SK-N-SH (cell line): ENCODE measurements at regions not wholly inside any gene's neighbourhood (a gene's known extent, or its start where the extent isn't known, plus 50 kb on each side); places are given as distances from the start of the nearest gene placed in this dataset.

ENCODE experiments used
- CTCF ChIA-PET: fragments of 300-600, 350-600 bp; formaldehyde crosslinking; extraction: SDS; loops from one replicate; lab custom pipeline; 2021; lab: Yijun Ruan, JAX
- POLR2A ChIA-PET: fragments of 350-600 bp; sonication (Branson Sonifier 250); formaldehyde crosslinking; extraction: SDS; loops from one replicate; lab custom pipeline; 2020; ENCODE audit warnings: antibody characterized with exemption, inconsistent platforms; lab: Yijun Ruan, JAX
- DNase-seq: peaks from one replicate; pipeline ENCODE4 v3.0.0; 2012
- H2AFZ ChIP-seq: fragments of 200-600 bp; sonication (generic); 2 replicates; pipeline ENCODE4 v1.8.1; 2016; ENCODE audit warnings: antibody characterized with exemption, mild to moderate bottlenecking, low read depth
- H3F3A ChIP-seq: fragments of 200-600 bp; sonication (generic); replicated peaks from 2 replicates; pipeline ENCODE3; 2016; ENCODE audit warnings: antibody characterized with exemption, mild to moderate bottlenecking; ENCODE audit not compliant: insufficient read depth
- H3K27ac ChIP-seq, 2 experiments: fragments of 200-500 bp in 1 of 2; fragments of 200-600 bp in 1 of 2; sonication (Bioruptor generic) in 1 of 2; sonication (generic), shearing (Covaris generic) in 1 of 2; 2 replicates each; pipeline versions ENCODE4 v1.5.1 to v1.6.1; 2014 to 2016; ENCODE audit warnings: low read depth in 2 of 2, inconsistent platforms in 1 of 2, low read length in 1 of 2, mild to moderate bottlenecking in 1 of 2, mixed read lengths in 1 of 2
- H3K27me3 ChIP-seq: fragments of 200-600 bp; sonication (generic), shearing (Covaris generic); 2 replicates; pipeline ENCODE4 v1.6.1; 2016; ENCODE audit warnings: mixed run types; ENCODE audit not compliant: insufficient read depth
- H3K36me3 ChIP-seq, 2 experiments: fragments of 200-500 bp in 1 of 2; fragments of 200-600 bp in 1 of 2; sonication (Bioruptor generic) in 1 of 2; sonication (generic) in 1 of 2; replicated peaks in 1 of 2; 2 replicates each; pipeline versions ENCODE3 to v1.5.1; 2014 to 2016; ENCODE audit warnings: low read length in 1 of 2, mild to moderate bottlenecking in 1 of 2; ENCODE audit not compliant: insufficient read depth in 2 of 2, control insufficient read depth in 1 of 2
- H3K4me1 ChIP-seq, 2 experiments: fragments of 200-500 bp in 1 of 2; fragments of 200-600 bp in 1 of 2; sonication (Bioruptor generic) in 1 of 2; sonication (generic), shearing (Covaris generic) in 1 of 2; 2 replicates each; pipeline versions ENCODE4 v1.5.1 to v1.6.1; 2014 to 2016; ENCODE audit warnings: low read depth in 1 of 2, low read length in 1 of 2, mixed run types in 1 of 2; ENCODE audit not compliant: insufficient read depth in 2 of 2, control insufficient read depth in 1 of 2
- H3K4me2 ChIP-seq: fragments of 200-600 bp; sonication (generic), shearing (Covaris generic); 2 replicates; pipeline ENCODE4 v1.6.1; 2017; ENCODE audit warnings: mixed run types
- H3K4me3 ChIP-seq, 2 experiments: fragments of 200-500 bp in 1 of 2; fragments of 200-600 bp in 1 of 2; sonication (Bioruptor generic) in 1 of 2; sonication (generic), shearing (Covaris generic) in 1 of 2; 2 replicates each; pipeline versions ENCODE4 v1.5.1 to v1.8.1; 2014 to 2016; ENCODE audit warnings: low read depth in 2 of 2, inconsistent platforms in 1 of 2, low read length in 1 of 2, mild to moderate bottlenecking in 1 of 2, mixed read lengths in 1 of 2, moderate library complexity in 1 of 2
- H3K79me2 ChIP-seq: fragments of 200-600 bp; sonication (generic); 2 replicates; pipeline ENCODE4 v1.8.1; 2017; ENCODE audit warnings: mild to moderate bottlenecking; ENCODE audit not compliant: insufficient read depth
- H3K9ac ChIP-seq: fragments of 200-600 bp; sonication (generic); 2 replicates; pipeline ENCODE4 v1.6.1; 2017; ENCODE audit warnings: mixed run types
- H3K9me2 ChIP-seq: fragments of 200-600 bp; sonication (generic); 2 replicates; pipeline ENCODE4 v1.6.1; 2017; ENCODE audit warnings: mixed run types
- H3K9me3 ChIP-seq: fragments of 200-600 bp; sonication (generic); 2 replicates; pipeline ENCODE4 v1.6.1; 2017; ENCODE audit warnings: mixed run types, mild to moderate bottlenecking, moderate library complexity
- H4K20me1 ChIP-seq: fragments of 200-600 bp; sonication (generic); 2 replicates; pipeline ENCODE4 v1.6.1; 2017; ENCODE audit warnings: mild to moderate bottlenecking, mixed run types; ENCODE audit not compliant: insufficient read depth
- CHD2 ChIP-seq: fragments of 150-350 bp; IDR thresholded peaks from 2 replicates; pipeline ENCODE4 v1.6.1; 2018; ENCODE audit warnings: low read length; ENCODE audit not compliant: partially characterized antibody
- EP300 ChIP-seq, 2 experiments: IDR thresholded peaks; 2 replicates each; pipeline versions ENCODE4 v1.4.0 to v1.6.1; 2012; ENCODE audit warnings: borderline replicate concordance in 1 of 2, low read depth in 1 of 2, low read length in 1 of 2
- FOSL2 ChIP-seq: IDR thresholded peaks from 2 replicates; pipeline ENCODE4 v1.4.0; 2012; ENCODE audit warnings: low read depth, mild to moderate bottlenecking, moderate library complexity, borderline replicate concordance
- FOXJ3 ChIP-seq: sonication (generic); formaldehyde crosslinking; IDR thresholded peaks from 2 replicates; pipeline ENCODE4 v1.5.1; 2020; ENCODE audit warnings: mild to moderate bottlenecking, missing genetic modification reagents
- FOXM1 ChIP-seq: IDR thresholded peaks from 2 replicates; pipeline ENCODE4 v1.4.0; 2012; ENCODE audit warnings: low read depth, mild to moderate bottlenecking
- GATA2 ChIP-seq: sonication (generic); formaldehyde crosslinking; IDR thresholded peaks from 2 replicates; pipeline ENCODE4 v1.5.0; 2020; ENCODE audit warnings: mild to moderate bottlenecking, missing genetic modification reagents
- JUND ChIP-seq: IDR thresholded peaks from 2 replicates; pipeline ENCODE4 v1.4.0; 2012
- MEF2A ChIP-seq: IDR thresholded peaks from 2 replicates; pipeline ENCODE4 v1.4.0; 2012; ENCODE audit warnings: low read depth, borderline replicate concordance
- MXI1 ChIP-seq: IDR thresholded peaks from 2 replicates; pipeline ENCODE4 v1.6.1; 2012; ENCODE audit warnings: mild to moderate bottlenecking, low read depth, low read length, improper control_type of control experiment
- NFIC ChIP-seq: IDR thresholded peaks from 2 replicates; pipeline ENCODE4 v1.4.0; 2012; ENCODE audit warnings: borderline replicate concordance
- NRF1 ChIP-seq: IDR thresholded peaks from 2 replicates; pipeline ENCODE4 v1.6.1; 2012; ENCODE audit warnings: low read depth, mild to moderate bottlenecking, low read length
- POLR2AphosphoS5 ChIP-seq: IDR thresholded peaks from 2 replicates; pipeline ENCODE4 v1.6.1; 2012; ENCODE audit warnings: low read depth, low read length
- RCOR1 ChIP-seq: fragments of 150-350 bp; IDR thresholded peaks from 2 replicates; pipeline ENCODE4 v1.6.1; 2017; ENCODE audit warnings: antibody characterized with exemption, low read length
- RFX5 ChIP-seq: IDR thresholded peaks from 2 replicates; pipeline ENCODE4 v1.6.1; 2012; ENCODE audit warnings: mild to moderate bottlenecking, improper control_type of control experiment, low read length
- SMC3 ChIP-seq: IDR thresholded peaks from 2 replicates; pipeline ENCODE4 v1.6.1; 2012; ENCODE audit warnings: low read depth, low read length, improper control_type of control experiment
- TF ChIP-seq, protein P1 (sequence below): fragments of 150-350 bp; IDR thresholded peaks from 2 replicates; pipeline ENCODE4 v1.6.1; 2016; ENCODE audit warnings: mild to moderate bottlenecking, low read depth, low read length
- TF ChIP-seq, protein P2 (sequence below): fragments of 150-350 bp; IDR thresholded peaks from 2 replicates; pipeline ENCODE4 v1.6.1; 2017; ENCODE audit warnings: antibody characterized with exemption, low read length, low read depth, borderline replicate concordance
- TF ChIP-seq, protein P3 (sequence below): IDR thresholded peaks from 2 replicates; pipeline ENCODE4 v1.4.0; 2012; ENCODE audit warnings: low read depth
- TF ChIP-seq, protein P4 (sequence below): IDR thresholded peaks from 2 replicates; pipeline ENCODE4 v1.6.1; 2012; ENCODE audit warnings: mild to moderate bottlenecking, low read depth, low read length, moderate library complexity

DNA sequence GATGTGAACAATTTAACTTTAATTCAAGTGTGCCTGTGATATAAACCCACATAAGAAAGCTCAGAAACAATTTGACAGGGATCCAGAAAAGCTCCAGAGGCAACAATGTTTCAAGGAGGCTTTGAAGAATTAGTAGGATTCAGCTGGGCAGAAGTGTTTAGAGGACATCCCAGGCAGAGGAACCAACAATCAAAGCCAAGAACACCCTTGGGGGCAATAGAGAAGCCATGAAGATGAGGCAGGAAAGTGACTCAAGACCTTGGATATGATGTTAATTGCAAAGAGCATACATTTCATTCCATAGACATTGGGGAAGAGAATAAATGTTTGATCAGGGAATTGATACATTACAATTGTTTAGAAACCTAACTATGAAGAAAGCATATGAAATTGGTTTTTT is 280.3 kb downstream of the LTN1 start:
- no peak overlapping the region for H3K4me2 ChIP-seq
- no peak overlapping the region for H2AFZ ChIP-seq
- H3K79me2 ChIP-seq = no peaks in the 10 kb centered on the region
- H3F3A ChIP-seq = peaks cover 6% of the 10 kb centered on the region
- H3K9me3 ChIP-seq = no peaks in the 10 kb centered on the region
- CTCF ChIA-PET = no interaction called here
- TF ChIP-seq FOXM1 (no peak), CHD2 (no peak), RCOR1 (no peak), FOSL2 (no peak), NFIC (no peak), EP300 (IDR thresholded peaks at IDR 0.05; ENCODE audit: borderline replicate concordance in 1 of 2, low read depth in 1 of 2, low read length in 1 of 2) (no peak), NRF1 (no peak), GATA2 (CRISPR knock-in tag) (no peak), JUND (no peak), FOXJ3 (CRISPR knock-in tag) (no peak), MXI1 (no peak), RFX5 (no peak), SMC3 (no peak), POLR2AphosphoS5 (no peak), MEF2A (no peak)
- TF ChIP-seq, protein P1, sequence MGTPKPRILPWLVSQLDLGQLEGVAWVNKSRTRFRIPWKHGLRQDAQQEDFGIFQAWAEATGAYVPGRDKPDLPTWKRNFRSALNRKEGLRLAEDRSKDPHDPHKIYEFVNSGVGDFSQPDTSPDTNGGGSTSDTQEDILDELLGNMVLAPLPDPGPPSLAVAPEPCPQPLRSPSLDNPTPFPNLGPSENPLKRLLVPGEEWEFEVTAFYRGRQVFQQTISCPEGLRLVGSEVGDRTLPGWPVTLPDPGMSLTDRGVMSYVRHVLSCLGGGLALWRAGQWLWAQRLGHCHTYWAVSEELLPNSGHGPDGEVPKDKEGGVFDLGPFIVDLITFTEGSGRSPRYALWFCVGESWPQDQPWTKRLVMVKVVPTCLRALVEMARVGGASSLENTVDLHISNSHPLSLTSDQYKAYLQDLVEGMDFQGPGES = no peak
- TF ChIP-seq, protein P2, sequence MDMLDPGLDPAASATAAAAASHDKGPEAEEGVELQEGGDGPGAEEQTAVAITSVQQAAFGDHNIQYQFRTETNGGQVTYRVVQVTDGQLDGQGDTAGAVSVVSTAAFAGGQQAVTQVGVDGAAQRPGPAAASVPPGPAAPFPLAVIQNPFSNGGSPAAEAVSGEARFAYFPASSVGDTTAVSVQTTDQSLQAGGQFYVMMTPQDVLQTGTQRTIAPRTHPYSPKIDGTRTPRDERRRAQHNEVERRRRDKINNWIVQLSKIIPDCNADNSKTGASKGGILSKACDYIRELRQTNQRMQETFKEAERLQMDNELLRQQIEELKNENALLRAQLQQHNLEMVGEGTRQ = no peak
- TF ChIP-seq, protein P3, sequence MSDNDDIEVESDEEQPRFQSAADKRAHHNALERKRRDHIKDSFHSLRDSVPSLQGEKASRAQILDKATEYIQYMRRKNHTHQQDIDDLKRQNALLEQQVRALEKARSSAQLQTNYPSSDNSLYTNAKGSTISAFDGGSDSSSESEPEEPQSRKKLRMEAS = no peak
- TF ChIP-seq, protein P4, sequence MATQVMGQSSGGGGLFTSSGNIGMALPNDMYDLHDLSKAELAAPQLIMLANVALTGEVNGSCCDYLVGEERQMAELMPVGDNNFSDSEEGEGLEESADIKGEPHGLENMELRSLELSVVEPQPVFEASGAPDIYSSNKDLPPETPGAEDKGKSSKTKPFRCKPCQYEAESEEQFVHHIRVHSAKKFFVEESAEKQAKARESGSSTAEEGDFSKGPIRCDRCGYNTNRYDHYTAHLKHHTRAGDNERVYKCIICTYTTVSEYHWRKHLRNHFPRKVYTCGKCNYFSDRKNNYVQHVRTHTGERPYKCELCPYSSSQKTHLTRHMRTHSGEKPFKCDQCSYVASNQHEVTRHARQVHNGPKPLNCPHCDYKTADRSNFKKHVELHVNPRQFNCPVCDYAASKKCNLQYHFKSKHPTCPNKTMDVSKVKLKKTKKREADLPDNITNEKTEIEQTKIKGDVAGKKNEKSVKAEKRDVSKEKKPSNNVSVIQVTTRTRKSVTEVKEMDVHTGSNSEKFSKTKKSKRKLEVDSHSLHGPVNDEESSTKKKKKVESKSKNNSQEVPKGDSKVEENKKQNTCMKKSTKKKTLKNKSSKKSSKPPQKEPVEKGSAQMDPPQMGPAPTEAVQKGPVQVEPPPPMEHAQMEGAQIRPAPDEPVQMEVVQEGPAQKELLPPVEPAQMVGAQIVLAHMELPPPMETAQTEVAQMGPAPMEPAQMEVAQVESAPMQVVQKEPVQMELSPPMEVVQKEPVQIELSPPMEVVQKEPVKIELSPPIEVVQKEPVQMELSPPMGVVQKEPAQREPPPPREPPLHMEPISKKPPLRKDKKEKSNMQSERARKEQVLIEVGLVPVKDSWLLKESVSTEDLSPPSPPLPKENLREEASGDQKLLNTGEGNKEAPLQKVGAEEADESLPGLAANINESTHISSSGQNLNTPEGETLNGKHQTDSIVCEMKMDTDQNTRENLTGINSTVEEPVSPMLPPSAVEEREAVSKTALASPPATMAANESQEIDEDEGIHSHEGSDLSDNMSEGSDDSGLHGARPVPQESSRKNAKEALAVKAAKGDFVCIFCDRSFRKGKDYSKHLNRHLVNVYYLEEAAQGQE = no peak
- TF ChIP-seq, all 33 proteins: peak for 0
- Histone ChIP-seq H3K4me3 (no peak overlapping the region), H3K9me2 (no peaks in the 10 kb centered on the region), H4K20me1 (no peaks in the 10 kb centered on the region), H3K4me1 (no peaks in the 10 kb centered on the region), H3K9ac (no peak overlapping the region), H3K27me3 (no peaks in the 10 kb centered on the region), H3K36me3 (no peaks in the 10 kb centered on the region), H3K27ac (no peak overlapping the region)
- POLR2A ChIA-PET = no interaction called here
- no peak for DNase-seq
